HG02970 (cell line): ENCODE measurements at regions not wholly inside any gene's neighbourhood (a gene's known extent, or its start where the extent isn't known, plus 50 kb on each side); places are given as distances from the start of the nearest gene placed in this dataset.

ENCODE experiments used
- ATAC-seq: cut with Tn5 transposase; IDR thresholded peaks from one replicate; pipeline ENCODE4 v1.9.1; 2021; ENCODE audit warnings: mild to moderate bottlenecking, moderate library complexity, moderate number of reproducible peaks; ENCODE audit not compliant: unreplicated experiment, low FRiP score

DNA sequence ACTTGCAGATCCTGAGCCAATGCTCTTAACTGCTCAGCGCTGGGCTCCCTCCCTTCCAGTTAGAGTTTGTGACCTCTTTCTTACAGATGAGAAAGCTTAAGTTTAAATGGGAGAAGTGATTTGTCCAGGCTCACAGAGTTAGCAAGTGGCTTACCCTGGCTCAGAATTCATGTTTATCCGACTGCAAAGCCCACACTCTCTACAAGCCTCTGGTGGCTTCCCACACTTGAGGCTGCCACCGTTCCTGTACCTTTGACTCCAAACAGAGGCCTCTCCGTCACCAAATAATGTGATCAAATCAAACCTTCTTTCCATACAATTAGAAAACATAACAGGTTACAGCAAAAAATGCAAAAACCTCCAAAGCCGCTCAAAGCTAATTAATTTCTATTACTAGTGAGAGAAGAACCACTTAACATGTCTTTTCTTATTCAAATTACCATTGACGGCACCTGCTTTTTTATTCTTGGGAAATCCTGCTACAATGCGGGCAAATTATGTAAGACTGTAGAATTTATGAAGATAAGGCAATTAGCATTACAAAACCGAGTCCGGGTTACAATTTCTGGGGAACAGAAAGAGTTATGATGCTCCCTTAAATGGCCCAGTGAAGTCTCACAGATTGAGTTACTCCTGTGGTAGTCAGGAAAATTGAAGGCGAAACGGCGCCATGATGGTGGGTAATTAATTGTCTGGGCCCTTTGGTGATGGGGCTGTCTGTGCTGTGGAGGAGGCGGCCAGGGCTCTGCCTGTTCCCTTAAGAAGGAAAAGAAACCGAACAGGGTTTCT is 324.3 kb upstream of the POU3F1 start:
- no peak for ATAC-seq

DNA sequence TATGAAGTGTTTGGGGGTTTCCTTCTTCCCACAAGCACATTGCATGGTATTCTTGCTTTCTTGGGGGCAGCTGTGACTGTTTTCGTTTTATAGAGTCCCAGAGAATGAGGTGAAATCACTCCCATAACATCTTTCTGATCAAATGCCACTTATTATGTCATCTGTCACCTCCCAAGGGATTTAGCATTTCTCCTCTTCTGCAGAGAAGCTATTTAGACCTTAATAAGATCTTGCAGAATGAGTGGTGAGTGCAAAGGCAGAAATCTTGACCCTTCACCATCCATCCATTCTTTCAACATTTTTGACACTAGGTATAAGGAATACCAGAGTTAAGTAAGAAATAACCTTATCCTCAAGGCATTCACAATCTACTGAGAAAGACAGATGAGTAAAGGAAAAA is 318.6 kb upstream of the POU3F1 start:
- ATAC-seq, result no peak

DNA sequence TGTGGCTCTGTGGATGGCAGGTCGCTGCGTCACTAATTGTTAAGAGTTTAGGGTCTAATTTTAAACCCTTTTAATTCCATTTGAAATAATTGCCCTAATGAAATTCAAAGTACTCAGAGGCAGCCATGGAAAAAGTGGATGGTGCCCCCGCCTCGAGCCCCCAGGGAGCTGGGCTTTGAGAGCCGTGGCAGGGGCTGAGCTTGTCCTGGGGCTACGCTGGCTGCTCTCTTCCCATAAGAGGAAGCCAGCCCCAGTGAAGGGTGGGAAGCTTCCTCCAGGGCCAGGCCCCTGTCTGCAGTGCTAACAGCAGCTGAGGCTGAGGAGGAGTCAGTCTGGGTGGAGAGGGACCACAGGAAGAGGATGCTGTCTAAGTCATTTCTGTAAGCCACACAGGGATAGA is 315.0 kb upstream of the POU3F1 start:
- no peak for ATAC-seq

DNA sequence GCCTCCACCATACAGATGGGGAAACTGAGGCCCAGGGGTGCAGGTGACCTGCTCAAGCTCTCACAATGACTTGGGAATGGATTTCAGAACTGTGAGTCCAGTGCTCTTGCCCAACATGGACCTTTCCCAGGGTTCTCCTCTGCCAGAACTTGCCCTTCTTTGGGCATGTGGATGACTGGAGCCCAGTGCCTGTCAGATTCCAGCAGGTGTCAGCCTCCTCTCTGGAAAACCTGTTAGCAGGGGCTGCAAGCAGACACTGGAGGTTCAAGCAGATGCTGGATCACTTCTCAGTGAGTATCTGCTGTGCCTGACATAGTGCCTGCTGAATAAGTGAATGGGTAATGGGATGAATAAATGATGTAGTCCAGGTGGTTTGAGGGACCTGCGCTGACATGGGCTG is 314.2 kb upstream of the POU3F1 start:
- ATAC-seq, result no peak

DNA sequence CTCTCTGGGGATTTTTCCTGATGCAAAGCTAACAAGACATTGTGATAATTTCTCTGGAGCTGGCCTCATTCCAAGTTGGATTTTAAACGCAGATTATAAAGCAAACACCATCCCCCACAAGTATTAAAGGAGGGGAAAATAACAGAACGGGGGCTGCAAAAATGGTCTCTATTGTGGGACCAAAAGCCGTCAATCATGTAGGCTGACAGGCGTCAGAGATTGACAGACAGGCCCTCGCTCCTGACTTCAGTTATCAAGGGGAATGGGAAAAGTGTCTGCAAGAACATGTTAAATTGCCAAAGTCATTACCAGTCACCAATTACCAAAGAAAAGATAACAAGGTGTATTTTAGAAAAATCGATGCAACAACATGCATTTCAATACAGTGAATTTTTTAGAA is 307.4 kb upstream of the POU3F1 start:
- ATAC-seq, result no peak

DNA sequence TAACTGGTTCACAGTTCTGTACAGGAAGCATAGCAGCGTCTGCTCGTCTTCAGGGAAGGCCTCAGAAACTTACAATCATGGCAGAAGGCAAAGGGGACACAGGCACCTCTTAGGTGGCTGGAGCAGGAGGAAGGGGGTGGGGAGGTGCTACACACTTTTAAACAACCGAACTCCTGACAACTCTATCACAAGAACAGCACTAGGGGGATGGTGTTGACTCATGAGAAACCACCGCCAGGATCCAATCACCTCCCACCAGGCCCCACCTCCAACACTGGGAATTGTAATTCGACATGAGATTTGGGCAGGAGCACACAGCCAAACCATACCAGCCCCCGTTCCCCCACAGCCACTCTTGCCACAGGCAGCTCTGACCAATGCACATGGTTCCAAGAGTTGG is 306.3 kb upstream of the POU3F1 start:
- ATAC-seq, result no peak

DNA sequence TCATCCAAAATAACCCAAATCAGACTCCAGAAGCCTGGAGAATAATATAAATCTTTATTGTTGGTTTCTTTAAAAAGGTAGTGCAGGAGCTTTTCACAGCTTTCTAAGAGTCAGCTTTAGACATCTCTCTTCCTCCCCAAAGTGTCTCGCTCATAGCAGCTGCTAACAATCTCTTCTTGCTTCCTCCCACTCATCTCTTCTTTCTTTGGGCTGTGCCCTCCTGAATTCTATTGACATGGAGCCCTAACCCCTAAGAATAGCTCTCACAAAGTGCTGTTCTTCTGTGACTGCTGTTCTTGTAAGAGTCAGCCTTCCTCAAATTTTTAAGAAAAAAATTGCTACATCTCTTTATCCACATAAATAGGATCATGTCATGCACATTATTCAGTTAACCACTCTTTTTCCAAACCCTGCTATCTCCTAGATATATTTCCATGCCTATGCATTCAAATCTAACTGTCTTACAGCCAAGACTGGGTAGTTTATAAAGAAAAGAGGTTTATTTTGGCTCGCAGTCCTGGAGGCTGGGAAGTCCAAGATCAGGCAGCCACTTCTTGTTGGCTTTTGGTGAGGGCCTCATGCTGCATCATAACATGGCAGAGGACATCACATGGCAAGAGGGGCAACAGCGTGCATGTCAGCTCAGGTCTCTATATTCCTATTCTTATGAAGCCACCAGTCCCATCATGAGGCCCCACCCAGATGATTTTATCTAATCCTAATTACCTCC is 301.0 kb upstream of the POU3F1 start:
- no peak for ATAC-seq

DNA sequence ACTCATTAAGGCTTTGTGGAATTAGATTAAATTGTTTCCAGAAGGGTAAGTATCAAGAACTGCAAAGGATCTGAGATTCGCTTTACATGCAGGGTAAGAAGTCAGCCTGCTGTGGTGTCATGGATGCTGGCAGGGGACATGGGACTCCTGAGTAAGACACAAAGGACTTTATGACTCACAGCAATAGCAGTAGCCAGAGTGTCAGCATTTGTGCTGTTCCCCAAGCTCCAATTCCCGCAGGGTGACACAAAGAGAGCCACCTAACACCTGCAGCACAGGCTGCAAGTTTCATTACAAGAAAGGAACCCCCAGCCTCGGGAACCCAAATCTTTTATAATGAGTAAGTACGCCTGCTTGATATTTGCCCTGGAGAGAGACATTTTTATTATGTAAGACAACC is 298.1 kb upstream of the POU3F1 start:
- no peak for ATAC-seq

DNA sequence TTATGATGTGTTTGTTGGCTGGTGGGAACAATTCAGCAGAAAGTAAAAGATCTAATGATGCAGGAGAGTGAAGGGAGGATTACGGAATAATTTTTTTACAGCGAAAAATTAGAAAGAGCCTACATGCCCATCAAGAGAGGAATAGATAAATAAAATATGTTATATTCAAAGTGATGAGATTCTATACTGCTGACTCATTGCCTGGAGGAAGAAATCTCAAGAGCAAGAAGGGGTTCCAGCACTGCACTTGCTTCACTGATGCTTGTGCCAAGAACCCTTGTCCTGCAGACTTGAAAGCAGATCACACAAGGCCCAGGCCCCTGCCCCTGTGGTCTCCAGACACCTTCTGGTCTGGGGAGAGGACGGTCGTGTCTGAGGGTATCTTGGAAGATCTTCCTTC is 295.1 kb upstream of the POU3F1 start:
- ATAC-seq, result no peak

DNA sequence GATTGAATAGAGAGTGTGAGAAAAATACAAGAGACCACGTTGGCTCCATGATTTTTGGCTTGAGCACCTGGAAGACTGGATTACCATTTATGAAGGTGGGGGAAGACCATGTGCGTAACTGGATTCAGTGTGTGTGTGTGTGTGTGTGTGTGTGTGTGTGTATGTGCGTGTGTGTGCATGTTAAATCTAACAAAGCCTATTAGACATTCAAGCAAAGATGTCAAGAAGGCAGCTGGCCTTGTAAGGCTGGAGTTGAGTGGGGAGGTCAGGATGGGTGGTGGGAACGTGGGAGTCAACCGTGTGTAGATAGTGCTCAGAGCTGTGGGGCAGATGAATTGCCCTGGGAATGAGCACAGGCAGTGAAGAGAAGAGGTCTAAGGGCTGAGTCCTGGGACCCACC is 293.8 kb upstream of the POU3F1 start:
- ATAC-seq, result no peak

DNA sequence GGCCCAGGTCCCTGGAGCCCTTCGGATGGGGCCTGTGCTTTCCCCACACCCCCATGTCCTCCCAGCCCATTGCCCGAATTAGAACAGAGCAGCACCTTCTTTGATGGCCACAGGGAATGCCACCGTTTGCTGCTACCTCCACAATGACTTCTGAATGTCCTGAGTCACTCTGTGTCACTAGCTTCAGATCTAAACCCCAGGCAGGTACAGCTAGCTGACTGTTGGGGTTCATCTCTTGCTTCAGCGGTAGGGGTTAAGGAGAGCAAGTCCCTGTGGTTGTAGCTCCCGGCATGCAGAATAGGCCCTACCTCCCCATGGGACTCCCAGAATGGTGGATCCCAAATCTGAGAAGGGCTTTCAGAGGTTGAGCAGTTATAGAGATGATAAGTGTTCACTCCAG is 291.1 kb upstream of the POU3F1 start:
- ATAC-seq, result no peak

DNA sequence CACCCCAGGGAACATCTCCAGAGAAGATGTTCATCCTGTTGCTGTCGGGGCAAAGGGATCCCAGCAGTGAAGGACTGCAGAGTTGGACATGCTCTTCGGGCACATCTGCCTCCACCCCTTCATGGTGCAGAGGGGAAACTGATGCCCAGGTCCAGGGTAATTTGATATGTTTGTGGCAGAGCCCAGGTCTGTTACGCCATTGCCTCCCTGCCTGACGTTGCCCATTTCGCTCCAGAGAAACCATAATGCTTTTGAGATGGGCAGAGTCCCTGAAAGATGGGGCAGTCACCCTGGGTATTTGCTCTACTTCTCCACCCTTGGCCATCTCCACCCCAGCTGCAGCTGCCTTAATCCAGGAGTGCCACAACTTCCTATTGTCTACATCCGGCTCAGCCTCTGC is 290.4 kb upstream of the POU3F1 start:
- ATAC-seq, result no peak

DNA sequence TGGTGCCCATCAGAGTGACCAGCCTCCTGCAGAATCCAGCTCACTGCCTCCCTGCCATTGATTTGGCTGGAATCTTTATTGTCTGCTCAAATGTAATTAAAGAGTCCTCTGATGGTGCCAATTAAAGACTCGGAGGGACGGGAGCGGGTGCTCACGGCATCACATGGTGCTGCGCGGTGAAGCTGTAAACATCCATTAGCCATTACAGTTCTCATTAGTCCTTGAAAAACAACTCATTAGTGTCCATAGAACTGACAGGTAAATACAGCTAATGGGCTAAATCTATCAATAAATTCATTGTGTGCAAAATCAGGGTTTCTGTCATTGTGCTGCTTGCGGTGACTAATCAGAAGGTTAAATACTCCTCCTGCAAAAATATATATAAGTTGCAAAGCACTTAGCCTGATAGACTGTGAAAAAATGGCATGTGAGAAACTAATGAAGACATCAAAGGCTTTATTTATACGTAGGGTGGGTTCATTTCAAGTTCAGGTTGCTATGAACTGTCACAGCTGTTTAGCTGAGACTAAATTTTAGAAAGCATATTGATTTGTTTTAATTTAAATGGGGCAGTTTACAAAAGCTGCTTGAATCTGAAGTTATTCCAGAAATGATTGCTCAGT is 289.8 kb upstream of the POU3F1 start:
- ATAC-seq, result no peak

DNA sequence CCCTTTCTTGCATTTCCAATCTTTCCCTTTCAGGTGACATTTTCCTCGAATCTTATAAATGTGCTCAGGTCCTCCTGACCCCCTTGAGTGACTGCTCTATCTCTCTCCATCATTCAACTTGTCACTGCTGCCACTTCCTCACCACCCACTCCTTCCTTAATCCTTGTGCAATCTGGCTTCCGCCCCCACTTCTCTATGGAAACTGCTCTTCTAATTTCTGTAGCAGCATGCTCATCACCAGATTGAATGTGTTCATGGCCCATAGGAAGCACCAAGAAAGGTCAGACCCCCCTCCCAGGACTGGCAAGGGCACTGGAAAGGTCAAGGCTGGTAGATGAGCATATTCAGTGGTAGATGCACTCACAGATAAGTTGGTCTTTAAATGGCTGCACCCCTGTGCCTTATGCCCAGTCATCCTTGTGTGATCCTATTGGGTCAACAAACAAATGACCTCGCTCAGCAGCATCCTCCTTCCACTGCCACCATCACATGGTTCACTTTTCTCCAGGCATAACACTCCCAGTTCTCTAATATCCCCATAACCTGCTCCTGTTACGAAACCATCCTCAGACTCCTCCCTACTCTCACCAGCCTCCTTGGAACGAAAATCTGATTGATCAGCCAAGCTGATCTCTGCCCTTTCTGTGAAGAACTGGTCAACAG is 288.5 kb upstream of the POU3F1 start:
- no peak for ATAC-seq

DNA sequence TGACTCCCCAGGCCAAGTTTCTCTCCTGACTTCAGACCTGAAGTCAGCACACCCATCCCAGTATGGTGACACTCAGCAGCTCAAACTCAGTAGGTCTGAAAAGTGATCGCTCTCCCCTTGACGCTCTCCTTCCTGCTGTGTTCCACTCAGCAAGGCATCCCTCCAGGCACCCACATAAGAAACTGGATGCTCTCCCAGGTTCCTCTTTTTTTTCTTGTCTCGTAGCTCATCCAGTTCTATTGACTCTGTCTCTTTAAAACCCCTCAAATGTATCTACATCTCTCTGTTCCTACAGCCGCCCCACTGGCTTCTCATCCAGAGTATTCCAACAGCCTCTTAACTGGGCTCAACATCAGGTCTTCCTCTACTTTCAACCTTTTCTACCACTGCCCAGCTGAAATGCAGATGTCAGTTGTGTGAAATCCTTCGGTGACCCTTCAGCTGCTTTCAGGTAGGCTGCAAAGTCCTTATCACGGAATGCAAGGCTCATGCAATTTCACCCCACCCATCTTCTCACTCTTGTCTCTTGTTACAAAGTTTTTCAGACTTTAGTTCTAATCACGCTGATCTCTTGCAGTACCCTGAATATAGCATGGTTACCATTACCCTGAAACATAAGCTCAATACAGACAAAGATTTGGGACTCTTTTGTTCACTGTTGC is 286.2 kb upstream of the POU3F1 start:
- ATAC-seq, result no peak

DNA sequence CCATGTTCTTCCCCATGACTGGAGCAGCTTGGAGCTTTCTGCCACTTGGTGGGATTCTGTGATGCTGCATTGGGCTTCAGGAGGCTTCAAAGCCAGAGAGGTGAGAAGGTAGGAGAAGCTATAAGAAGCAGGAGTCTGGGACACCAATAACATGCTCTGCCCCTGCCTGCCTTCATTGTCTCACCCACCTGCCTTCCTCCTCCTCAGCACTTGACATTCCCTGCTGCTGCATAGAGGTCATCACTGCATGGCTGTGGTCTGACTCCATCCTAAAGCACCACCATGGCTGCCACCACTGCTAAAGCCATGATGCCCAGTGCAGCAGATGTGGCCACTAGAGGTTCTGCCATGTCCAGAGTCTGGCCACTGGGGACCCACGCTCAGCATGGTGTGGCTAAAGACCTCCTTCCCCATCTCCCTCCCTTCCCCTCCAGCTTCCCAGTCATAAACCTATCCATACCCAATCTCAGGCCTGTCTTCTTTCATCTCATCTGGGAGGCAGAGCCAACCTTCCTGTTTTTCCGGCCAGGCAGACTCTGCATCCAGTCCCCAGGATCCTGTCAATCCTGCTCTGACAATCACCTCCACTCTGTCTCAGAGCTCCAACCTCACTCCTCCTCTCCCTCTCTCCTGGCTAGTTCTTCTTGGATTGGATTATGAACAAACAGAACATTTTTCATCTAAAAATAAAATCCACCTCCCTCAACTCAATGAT is 285.1 kb upstream of the POU3F1 start:
- no peak for ATAC-seq

DNA sequence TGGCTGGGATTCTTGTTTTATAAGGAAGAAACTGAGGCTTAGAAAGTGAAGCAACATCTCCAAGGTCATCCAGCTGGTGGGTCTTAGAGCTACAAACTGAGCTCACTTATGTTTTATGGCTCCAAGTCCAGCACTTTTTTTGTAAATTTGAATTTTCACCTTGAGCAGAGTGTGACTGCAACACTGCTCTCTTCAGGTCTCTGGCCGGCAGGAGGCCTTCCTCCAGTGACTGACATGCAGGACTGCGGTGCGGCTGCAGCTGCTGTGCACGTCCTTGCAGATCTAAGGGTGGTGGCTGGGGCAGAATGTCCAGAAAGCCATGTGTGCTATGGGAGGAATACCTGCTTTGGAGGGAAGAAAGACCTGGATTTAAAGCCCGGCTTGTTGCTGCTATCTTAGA is 284.2 kb upstream of the POU3F1 start:
- no peak for ATAC-seq

DNA sequence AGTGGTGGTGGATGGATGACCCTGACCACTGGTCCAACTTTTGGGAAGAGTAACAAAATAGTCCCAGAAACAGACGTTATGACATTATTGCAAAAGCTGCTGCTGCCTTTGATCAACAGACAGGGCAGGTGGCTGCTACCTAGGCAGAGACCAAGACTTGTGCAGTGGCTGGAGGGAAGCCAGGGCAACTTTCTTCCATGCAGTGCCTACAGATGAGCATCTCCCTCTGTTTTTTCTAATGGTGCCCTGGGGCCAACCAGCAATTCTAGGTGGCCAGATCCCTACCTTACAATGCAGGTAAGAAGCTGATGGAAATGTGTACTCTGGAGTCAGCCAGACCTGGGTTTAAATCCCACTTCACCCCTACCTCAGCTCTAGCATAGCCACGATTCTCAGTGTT is 283.1 kb upstream of the POU3F1 start:
- no peak for ATAC-seq

DNA sequence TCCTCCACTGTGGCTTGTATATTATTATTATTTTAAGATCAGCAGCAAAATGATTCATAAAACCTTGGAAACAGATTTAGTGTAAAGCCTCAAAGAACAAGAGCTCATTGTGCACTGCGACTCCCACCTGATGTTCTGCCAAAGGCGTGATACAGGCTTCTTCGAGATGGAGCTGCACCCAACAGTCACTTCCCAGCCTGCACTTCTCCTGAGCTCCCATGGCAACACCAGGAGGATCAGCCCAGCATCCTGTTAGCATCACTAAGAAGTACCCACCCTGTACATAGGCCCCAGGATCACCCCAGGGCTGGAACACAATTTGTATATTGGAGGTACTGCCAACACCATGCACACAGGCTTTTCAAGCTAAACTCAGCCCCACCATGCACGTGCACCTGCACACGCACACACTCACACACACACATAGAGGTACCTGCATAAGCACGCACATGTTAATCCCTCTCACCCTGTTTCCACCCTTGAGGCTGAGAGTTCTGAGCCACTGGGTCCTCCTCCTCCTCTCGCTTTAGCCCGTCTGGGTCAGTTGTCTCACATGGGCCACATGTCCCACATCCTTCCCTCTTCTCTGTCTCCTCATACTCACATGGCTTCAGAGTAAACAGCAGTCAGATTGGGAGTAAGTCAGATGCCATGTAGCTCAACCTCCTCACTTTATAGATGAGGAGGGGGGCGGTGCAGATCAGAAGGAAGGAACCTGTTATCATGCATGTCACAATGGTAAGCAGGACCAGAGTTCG is 281.9 kb upstream of the POU3F1 start:
- no peak for ATAC-seq
